ENCODE measurements at regions not wholly inside any gene's neighbourhood (a gene's known extent, or its start where the extent isn't known, plus 50 kb on each side); places are given as distances from the start of the nearest gene placed in this dataset.

DNA sequence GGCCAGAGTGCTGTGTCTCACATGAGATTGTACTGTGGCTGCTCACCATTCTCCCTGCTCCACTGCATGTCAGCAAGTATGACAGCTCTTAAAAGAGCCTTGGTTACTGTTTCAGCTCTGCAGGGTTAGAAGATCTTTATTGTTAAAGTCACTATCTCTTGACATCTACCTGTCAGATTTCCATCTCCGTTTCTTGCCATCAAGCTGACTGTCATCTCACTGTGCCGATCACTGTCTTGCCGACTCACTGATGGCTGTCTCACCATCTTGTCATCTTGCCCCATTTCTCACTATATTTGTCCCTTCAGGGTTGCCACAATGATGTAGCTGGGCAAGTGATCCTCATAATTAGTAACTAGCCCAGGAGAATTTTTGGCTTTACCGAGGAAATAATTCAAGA is 800.9 kb upstream of the CDH7 start:
- TF ChIP-seq, protein P1, sequence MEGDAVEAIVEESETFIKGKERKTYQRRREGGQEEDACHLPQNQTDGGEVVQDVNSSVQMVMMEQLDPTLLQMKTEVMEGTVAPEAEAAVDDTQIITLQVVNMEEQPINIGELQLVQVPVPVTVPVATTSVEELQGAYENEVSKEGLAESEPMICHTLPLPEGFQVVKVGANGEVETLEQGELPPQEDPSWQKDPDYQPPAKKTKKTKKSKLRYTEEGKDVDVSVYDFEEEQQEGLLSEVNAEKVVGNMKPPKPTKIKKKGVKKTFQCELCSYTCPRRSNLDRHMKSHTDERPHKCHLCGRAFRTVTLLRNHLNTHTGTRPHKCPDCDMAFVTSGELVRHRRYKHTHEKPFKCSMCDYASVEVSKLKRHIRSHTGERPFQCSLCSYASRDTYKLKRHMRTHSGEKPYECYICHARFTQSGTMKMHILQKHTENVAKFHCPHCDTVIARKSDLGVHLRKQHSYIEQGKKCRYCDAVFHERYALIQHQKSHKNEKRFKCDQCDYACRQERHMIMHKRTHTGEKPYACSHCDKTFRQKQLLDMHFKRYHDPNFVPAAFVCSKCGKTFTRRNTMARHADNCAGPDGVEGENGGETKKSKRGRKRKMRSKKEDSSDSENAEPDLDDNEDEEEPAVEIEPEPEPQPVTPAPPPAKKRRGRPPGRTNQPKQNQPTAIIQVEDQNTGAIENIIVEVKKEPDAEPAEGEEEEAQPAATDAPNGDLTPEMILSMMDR (IDR thresholded peaks at IDR 0.05) = no peak

DNA sequence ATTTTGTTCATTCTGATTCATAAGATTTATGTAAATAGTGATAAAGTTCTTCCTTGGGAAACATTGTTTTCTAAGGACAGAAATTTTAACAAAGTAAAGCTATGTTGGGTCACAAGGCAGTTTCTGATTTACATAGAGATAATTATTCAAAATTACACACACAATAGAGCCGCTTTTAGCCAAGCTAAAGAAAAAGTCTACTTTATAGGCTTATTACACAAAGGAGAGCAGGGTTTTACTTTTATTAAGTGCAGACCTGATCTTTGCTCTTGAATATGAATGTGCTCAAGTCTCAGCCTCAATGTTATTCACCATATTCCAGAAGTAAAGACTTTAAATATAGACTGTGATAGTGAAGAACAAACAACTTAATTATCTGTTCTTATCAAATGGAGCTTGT is 787.8 kb upstream of the LINC00305 start:
- no peaks in the 10 kb centered on the region for H3K27me3 ChIP-seq
- no peak overlapping the region for H3K4me3 ChIP-seq (ENCODE audit: low read depth in 1 of 2, low read length in 1 of 2)
- no peaks in the 10 kb centered on the region for H3K4me1 ChIP-seq (ENCODE audit: control insufficient read depth in 1 of 2, insufficient read depth in 1 of 2, low read depth in 1 of 2, low read length in 1 of 2)
- no peaks in the 10 kb centered on the region for H3K9me3 ChIP-seq
- TF ChIP-seq, protein P1 (IDR thresholded peaks at IDR 0.05) = no peak
- no peaks in the 10 kb centered on the region for H3K36me3 ChIP-seq
- H3K27ac ChIP-seq = no peak overlapping the region

More for the DNA sequence above, 800.9 kb upstream of the CDH7 start:
- no peaks in the 10 kb centered on the region for H3K36me3 ChIP-seq
- H3K27ac ChIP-seq = no peak overlapping the region
- no peaks in the 10 kb centered on the region for H3K27me3 ChIP-seq
- no peaks in the 10 kb centered on the region for H3K9me3 ChIP-seq
- H3K4me1 ChIP-seq (ENCODE audit: control insufficient read depth in 1 of 2, insufficient read depth in 1 of 2, low read depth in 1 of 2, low read length in 1 of 2) = no peaks in the 10 kb centered on the region
- H3K4me3 ChIP-seq (ENCODE audit: low read depth in 1 of 2, low read length in 1 of 2) = no peak overlapping the region

DNA sequence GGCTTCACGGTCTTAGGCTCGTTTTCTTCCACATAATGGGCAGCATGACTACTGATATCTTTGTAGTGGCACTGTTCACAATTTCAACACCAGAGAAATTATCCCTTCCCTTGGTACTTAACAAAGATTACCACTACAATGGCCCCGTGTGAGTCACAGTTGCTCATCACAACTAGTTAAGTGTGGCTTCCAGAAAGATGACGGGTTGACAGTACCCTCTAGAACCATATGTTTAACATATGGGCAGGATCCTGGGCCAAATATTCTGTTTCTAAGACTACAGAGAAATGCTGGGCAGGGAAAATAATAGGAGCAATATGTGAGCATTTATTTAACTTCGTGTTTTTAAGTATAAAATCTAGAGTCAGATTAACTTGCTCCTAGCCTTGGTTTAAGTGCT is 780.1 kb upstream of the LINC00305 start:
- Histone ChIP-seq H3K9me3 (no peaks in the 10 kb centered on the region), H3K4me1 (ENCODE audit: control insufficient read depth in 1 of 2, insufficient read depth in 1 of 2, low read depth in 1 of 2, low read length in 1 of 2) (no peaks in the 10 kb centered on the region), H3K4me3 (ENCODE audit: low read depth in 1 of 2, low read length in 1 of 2) (no peak overlapping the region), H3K27me3 (no peaks in the 10 kb centered on the region), H3K36me3 (no peaks in the 10 kb centered on the region), H3K27ac (no peak overlapping the region)
- TF ChIP-seq, protein P1 (IDR thresholded peaks at IDR 0.05) = no peak

DNA sequence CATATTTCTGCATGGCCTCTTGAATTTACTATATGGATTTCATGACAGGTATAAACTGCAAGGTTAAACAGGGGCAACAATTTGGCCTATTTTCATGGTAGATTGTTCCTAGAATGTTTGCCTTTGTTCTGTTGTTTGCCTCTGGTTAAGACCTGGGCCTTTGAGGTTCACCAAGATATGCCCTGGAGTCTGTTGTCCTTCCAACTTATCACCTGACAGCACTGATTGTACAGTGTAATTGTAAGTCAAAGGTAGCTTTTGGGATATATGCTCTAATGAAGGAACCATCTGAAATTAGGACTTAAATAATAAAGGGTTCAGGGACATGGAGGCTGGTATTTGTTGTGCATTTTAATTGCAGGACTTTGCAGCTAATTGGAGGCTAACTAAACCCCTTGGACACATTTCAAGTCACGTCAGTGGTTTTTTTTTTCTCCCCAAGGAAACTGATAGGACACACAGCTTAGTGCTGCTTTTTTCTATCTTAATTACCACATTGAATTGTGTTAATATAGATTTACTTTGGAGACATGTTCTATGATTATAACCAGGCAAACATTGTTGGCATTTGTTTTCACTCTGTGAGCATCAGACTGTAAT is 771.2 kb upstream of the LINC00305 start:
- no peak overlapping the region for H3K27ac ChIP-seq
- H3K4me3 ChIP-seq (ENCODE audit: low read depth in 1 of 2, low read length in 1 of 2) = no peak overlapping the region
- H3K4me1 ChIP-seq (ENCODE audit: control insufficient read depth in 1 of 2, insufficient read depth in 1 of 2, low read depth in 1 of 2, low read length in 1 of 2) = no peaks in the 10 kb centered on the region
- H3K9me3 ChIP-seq = no peaks in the 10 kb centered on the region
- no peaks in the 10 kb centered on the region for H3K27me3 ChIP-seq
- no peaks in the 10 kb centered on the region for H3K36me3 ChIP-seq
- TF ChIP-seq, protein P1 (IDR thresholded peaks at IDR 0.05) = no peak

DNA sequence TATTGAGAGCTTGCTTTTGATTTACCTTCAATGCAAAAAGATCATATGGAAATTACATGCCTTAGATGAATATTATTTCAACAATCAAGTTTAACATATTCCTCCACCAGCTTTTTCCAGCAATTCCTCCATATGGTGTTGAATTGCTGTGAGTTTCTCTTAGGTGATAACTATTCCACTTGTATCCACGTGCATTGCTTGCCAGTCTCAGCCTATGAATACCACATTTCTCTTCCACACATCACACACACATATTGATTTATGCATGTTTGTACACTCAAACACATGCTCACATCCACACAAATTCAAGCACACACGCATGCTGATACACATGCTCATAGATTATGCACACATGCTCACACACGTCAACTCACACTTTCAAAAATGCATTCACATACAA is 770.0 kb upstream of the LINC00305 start:
- no peak overlapping the region for H3K27ac ChIP-seq
- H3K36me3 ChIP-seq = no peaks in the 10 kb centered on the region
- H3K27me3 ChIP-seq = no peaks in the 10 kb centered on the region
- no peaks in the 10 kb centered on the region for H3K4me1 ChIP-seq (ENCODE audit: control insufficient read depth in 1 of 2, insufficient read depth in 1 of 2, low read depth in 1 of 2, low read length in 1 of 2)
- TF ChIP-seq, protein P1 (IDR thresholded peaks at IDR 0.05) = no peak
- H3K4me3 ChIP-seq (ENCODE audit: low read depth in 1 of 2, low read length in 1 of 2) = no peak overlapping the region
- no peaks in the 10 kb centered on the region for H3K9me3 ChIP-seq
